ENCODE measurements at regions not wholly inside any gene's neighbourhood (a gene's known extent, or its start where the extent isn't known, plus 50 kb on each side); places are given as distances from the start of the nearest gene placed in this dataset.

GRCh38 chr12:126069549-126070165 lies 1004.4 kb downstream of the AACS start:
- DNase-seq (ENCODE audit: low read depth) = peak; percentile 77
- 0 out of 2 replicates have a peak, but pooled peaks have one; percentile 34 for TF ChIP-seq MAX (IDR thresholded peaks at IDR 0.05; ENCODE audit: low read depth, low read length)
- TF ChIP-seq MYC (IDR thresholded peaks at IDR 0.05; ENCODE audit: low read depth, low read length) = peak; percentile 57; the same call in 1 of the 2 replicates
- no peak for TF ChIP-seq POLR2A (IDR thresholded peaks at IDR 0.05; ENCODE audit: extremely low read depth, insufficient read length)
- peak; percentile 69 for TF ChIP-seq CTCF (IDR thresholded peaks at IDR 0.05; ENCODE audit: low read depth, low read length)
- no peak overlapping the region for H3K4me3 ChIP-seq (ENCODE audit: low read depth, low read length)

GRCh38 chr12:126076515-126076914 lies 1011.3 kb downstream of the AACS start:
- no peak overlapping the region for H3K4me3 ChIP-seq (ENCODE audit: low read depth, low read length)

GRCh38 chr12:126083926-126084325 lies 1018.7 kb downstream of the AACS start:
- DNase-seq (ENCODE audit: low read depth) = no peak
- TF ChIP-seq MAX (IDR thresholded peaks at IDR 0.05; ENCODE audit: low read depth, low read length) = no peak
- no peak for TF ChIP-seq CTCF (IDR thresholded peaks at IDR 0.05; ENCODE audit: low read depth, low read length)
- TF ChIP-seq MYC (IDR thresholded peaks at IDR 0.05; ENCODE audit: low read depth, low read length) = no peak
- TF ChIP-seq POLR2A (IDR thresholded peaks at IDR 0.05; ENCODE audit: extremely low read depth, insufficient read length) = no peak
- no peak overlapping the region for H3K4me3 ChIP-seq (ENCODE audit: low read depth, low read length)

More at GRCh38 chr12:126076515-126076914, 1011.3 kb downstream of the AACS start:
- TF ChIP-seq CTCF (IDR thresholded peaks at IDR 0.05; ENCODE audit: low read depth, low read length) (no peak), POLR2A (IDR thresholded peaks at IDR 0.05; ENCODE audit: extremely low read depth, insufficient read length) (no peak), MYC (IDR thresholded peaks at IDR 0.05; ENCODE audit: low read depth, low read length) (no peak), MAX (IDR thresholded peaks at IDR 0.05; ENCODE audit: low read depth, low read length) (no peak)
- no peak for DNase-seq (ENCODE audit: low read depth)

- no peak for TF ChIP-seq CTCF (IDR thresholded peaks at IDR 0.05; ENCODE audit: low read depth, low read length)
- no peak for TF ChIP-seq MYC (IDR thresholded peaks at IDR 0.05; ENCODE audit: low read depth, low read length)
- no peak for TF ChIP-seq POLR2A (IDR thresholded peaks at IDR 0.05; ENCODE audit: extremely low read depth, insufficient read length)
- no peak for TF ChIP-seq MAX (IDR thresholded peaks at IDR 0.05; ENCODE audit: low read depth, low read length)
- H3K4me3 ChIP-seq (ENCODE audit: low read depth, low read length) = no peak overlapping the region
- no peak for DNase-seq (ENCODE audit: low read depth)
These were observed 1019.2 kb downstream of the AACS start for GRCh38 chr12:126084480-126084879.

GRCh38 chr12:126086242-126086641 lies 1021.0 kb downstream of the AACS start:
- DNase-seq (ENCODE audit: low read depth) = no peak
- no peak for TF ChIP-seq MAX (IDR thresholded peaks at IDR 0.05; ENCODE audit: low read depth, low read length)
- no peak for TF ChIP-seq POLR2A (IDR thresholded peaks at IDR 0.05; ENCODE audit: extremely low read depth, insufficient read length)
- TF ChIP-seq CTCF (IDR thresholded peaks at IDR 0.05; ENCODE audit: low read depth, low read length) = no peak
- TF ChIP-seq MYC (IDR thresholded peaks at IDR 0.05; ENCODE audit: low read depth, low read length) = no peak
- H3K4me3 ChIP-seq (ENCODE audit: low read depth, low read length) = no peak overlapping the region
